Esophagus muscularis mucosa (tissue), 4 donors: ENCODE measurements at regions not wholly inside any gene's neighbourhood (a gene's known extent, or its start where the extent isn't known, plus 50 kb on each side); places are given as distances from the start of the nearest gene placed in this dataset.

Source experiments
- EP300 ChIP-seq: sonication (generic); formaldehyde crosslinking; IDR thresholded peaks from one replicate; pipeline ENCODE4 v1.6.1; 2017; ENCODE audit warnings: antibody characterized with exemption
- POLR2A ChIP-seq: fragments of 450-650 bp; IDR thresholded peaks from one replicate; pipeline ENCODE4 v1.6.1; 2017; ENCODE audit warnings: antibody characterized with exemption, moderate library complexity, mild to moderate bottlenecking, low read depth
- TF ChIP-seq, protein P1 (sequence below), 3 experiments: fragments of 200-600 bp in 2 of 3; fragments of 450-650 bp in 1 of 3; sonication (generic) in 2 of 3; IDR thresholded peaks; one replicate each; pipeline ENCODE4 v1.5.1; 2017 to 2019; ENCODE audit warnings: antibody characterized with exemption in 3 of 3, mild to moderate bottlenecking in 2 of 3, moderate library complexity in 1 of 3

GRCh38 chr12:130079279-130079678 is 83.0 kb upstream of the FZD10 start:
- TF ChIP-seq, protein P1, sequence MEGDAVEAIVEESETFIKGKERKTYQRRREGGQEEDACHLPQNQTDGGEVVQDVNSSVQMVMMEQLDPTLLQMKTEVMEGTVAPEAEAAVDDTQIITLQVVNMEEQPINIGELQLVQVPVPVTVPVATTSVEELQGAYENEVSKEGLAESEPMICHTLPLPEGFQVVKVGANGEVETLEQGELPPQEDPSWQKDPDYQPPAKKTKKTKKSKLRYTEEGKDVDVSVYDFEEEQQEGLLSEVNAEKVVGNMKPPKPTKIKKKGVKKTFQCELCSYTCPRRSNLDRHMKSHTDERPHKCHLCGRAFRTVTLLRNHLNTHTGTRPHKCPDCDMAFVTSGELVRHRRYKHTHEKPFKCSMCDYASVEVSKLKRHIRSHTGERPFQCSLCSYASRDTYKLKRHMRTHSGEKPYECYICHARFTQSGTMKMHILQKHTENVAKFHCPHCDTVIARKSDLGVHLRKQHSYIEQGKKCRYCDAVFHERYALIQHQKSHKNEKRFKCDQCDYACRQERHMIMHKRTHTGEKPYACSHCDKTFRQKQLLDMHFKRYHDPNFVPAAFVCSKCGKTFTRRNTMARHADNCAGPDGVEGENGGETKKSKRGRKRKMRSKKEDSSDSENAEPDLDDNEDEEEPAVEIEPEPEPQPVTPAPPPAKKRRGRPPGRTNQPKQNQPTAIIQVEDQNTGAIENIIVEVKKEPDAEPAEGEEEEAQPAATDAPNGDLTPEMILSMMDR (IDR thresholded peaks at IDR 0.05): no peak
- TF ChIP-seq POLR2A (no peak), EP300 (no peak)
